Adrenal gland (tissue), 5 donors: ENCODE measurements at regions not wholly inside any gene's neighbourhood (a gene's known extent, or its start where the extent isn't known, plus 50 kb on each side); places are given as distances from the start of the nearest gene placed in this dataset.

Experiments
- POLR2A ChIP-seq, 2 donors: fragments of 450-650 bp; IDR thresholded peaks; one replicate each; pipeline ENCODE4 v1.6.1; 2017; ENCODE audit warnings: antibody characterized with exemption in 2 of 2, mild to moderate bottlenecking in 2 of 2, moderate library complexity in 1 of 2
- TF ChIP-seq, protein P1 (sequence below), 6 experiments: fragments of 450-650 bp in 4 of 6; fragments of 200-600 bp in 2 of 6; sonication (generic) in 1 of 6; IDR thresholded peaks; 1 replicate in 5 of 6; 2 replicates in 1 of 6; pipeline versions ENCODE4 v1.5.1 to v1.8.0; 2016 to 2021; ENCODE audit warnings: antibody characterized with exemption in 6 of 6, mild to moderate bottlenecking in 2 of 6, moderate library complexity in 1 of 6
- donor health status: DM: no; HTN: no; CAD: no.

DNA sequence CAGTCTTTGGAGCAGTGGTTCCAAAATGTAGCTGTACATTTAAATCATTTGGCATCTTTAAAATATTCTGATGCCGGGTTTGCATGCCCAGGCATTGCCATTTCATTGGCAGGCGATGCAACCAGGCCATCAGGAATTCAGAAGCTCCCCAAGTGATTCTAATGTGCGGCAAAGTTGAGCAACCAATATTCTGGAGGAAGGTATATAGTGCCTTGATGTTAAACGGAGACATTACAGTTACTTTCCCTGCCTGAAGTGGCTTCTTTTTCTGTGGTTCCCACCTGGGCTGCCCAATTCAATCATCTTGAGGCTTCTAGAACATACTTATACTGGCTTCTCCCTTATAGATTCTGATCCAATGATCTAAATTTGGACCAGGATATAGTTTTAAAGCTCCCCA, 68.7 kb upstream of the PGM2 start:
- TF ChIP-seq, protein P1, sequence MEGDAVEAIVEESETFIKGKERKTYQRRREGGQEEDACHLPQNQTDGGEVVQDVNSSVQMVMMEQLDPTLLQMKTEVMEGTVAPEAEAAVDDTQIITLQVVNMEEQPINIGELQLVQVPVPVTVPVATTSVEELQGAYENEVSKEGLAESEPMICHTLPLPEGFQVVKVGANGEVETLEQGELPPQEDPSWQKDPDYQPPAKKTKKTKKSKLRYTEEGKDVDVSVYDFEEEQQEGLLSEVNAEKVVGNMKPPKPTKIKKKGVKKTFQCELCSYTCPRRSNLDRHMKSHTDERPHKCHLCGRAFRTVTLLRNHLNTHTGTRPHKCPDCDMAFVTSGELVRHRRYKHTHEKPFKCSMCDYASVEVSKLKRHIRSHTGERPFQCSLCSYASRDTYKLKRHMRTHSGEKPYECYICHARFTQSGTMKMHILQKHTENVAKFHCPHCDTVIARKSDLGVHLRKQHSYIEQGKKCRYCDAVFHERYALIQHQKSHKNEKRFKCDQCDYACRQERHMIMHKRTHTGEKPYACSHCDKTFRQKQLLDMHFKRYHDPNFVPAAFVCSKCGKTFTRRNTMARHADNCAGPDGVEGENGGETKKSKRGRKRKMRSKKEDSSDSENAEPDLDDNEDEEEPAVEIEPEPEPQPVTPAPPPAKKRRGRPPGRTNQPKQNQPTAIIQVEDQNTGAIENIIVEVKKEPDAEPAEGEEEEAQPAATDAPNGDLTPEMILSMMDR (IDR thresholded peaks at IDR 0.05) = no peak
- no peak for TF ChIP-seq POLR2A (IDR thresholded peaks at IDR 0.05)
